ENCODE measurements at regions not wholly inside any gene's neighbourhood (a gene's known extent, or its start where the extent isn't known, plus 50 kb on each side); places are given as distances from the start of the nearest gene placed in this dataset.
A peak's percentile ranks its signal among the peaks of the same experiment; 100 is the strongest.
"Not testable (repeated sequence)": the region's sequence is repeated elsewhere in the genome, so short reads cannot be mapped to it uniquely, and the experiment has no call there.

DNA sequence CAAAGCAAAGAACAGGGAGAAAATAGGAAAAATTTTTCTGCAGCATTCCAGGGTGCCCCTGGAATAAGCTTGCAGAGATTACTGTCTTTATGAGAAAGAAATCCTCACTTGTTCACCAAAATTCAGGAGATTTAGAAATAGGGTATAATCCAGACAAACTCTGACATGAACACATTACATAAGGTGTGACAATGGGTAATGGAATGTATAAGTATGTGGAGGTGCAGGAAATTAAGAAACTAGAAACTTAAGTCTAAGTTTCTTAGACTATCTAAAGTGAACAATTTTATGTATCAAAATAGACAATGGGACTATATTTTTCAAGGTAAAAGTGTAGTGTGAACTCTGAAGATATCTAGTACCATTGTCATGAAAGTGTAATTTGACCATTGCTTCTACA, 140.0 kb upstream of the KITLG start:
- 0 out of 2 replicates have a peak overlapping the region, but pooled peaks have one; percentile 10 for H3K27ac ChIP-seq
- TF ChIP-seq, protein P1, sequence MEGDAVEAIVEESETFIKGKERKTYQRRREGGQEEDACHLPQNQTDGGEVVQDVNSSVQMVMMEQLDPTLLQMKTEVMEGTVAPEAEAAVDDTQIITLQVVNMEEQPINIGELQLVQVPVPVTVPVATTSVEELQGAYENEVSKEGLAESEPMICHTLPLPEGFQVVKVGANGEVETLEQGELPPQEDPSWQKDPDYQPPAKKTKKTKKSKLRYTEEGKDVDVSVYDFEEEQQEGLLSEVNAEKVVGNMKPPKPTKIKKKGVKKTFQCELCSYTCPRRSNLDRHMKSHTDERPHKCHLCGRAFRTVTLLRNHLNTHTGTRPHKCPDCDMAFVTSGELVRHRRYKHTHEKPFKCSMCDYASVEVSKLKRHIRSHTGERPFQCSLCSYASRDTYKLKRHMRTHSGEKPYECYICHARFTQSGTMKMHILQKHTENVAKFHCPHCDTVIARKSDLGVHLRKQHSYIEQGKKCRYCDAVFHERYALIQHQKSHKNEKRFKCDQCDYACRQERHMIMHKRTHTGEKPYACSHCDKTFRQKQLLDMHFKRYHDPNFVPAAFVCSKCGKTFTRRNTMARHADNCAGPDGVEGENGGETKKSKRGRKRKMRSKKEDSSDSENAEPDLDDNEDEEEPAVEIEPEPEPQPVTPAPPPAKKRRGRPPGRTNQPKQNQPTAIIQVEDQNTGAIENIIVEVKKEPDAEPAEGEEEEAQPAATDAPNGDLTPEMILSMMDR (conservative IDR thresholded peaks at IDR 0.05) = no peak

DNA sequence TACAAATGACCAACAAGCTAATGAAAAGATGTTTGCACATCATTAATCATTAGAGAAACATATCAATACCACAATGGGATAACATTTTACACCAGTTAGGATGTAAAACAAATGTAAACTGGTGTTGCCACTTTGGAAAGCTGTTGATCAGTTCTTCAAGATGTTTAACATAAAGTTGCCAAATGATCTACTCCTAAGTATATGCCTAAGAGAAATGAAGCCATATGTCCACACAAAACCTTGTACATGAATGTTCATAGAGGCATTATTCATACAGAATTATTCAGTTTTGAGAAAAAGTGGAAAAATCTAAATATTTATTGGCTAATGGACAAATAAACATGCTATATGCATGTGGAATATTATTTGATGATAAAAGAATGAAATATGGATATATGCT, 136.9 kb upstream of the KITLG start:
- no peak overlapping the region for H3K27ac ChIP-seq
- TF ChIP-seq, protein P1 (conservative IDR thresholded peaks at IDR 0.05) = no peak

DNA sequence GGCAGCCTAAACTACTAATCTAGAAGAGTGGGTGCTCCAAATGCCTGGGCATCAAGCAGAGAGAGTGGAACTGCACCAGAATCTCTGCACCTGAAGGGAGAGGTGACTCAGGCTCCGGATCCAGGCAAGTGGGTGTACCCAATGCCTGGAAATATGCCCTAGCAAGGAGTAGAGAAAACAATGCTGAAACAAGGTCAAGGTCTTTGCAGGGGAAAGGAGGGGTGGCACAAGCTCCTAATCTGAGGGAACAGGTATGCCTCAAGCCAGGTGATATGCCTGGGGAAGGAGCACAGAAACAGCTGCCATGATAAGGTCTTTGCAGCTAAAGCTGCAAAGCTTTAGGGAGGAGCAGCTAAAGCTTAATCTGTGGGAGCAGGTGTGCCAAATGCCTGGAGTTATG, 136.0 kb upstream of the KITLG start:
- peak overlapping the region; percentile 30; the same call in 1 of the 2 replicates for H3K27ac ChIP-seq
- TF ChIP-seq, protein P1 (conservative IDR thresholded peaks at IDR 0.05) = no peak

DNA sequence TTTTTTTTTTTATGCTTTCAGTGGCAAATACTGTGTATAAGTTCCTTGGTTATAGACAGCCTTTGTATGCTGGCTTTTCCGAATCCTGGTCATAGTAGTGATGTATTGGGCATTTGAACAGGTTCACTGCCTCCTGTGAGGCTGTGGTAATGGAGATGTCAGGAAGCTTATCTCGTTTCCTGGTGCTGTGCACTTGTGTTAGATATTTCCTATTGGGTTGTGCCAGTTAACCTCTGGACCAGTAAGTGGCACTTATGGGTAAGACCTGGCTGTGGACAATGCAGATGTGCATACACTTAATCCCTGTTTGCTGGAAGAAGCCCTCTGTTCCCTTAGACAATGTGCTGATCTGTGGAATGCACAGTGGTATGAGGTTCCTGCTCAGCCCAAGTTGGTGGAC, 135.4 kb upstream of the KITLG start:
- peak overlapping the region; percentile 30; the same call in 1 of the 2 replicates for H3K27ac ChIP-seq
- TF ChIP-seq, protein P1 (conservative IDR thresholded peaks at IDR 0.05) = no peak

DNA sequence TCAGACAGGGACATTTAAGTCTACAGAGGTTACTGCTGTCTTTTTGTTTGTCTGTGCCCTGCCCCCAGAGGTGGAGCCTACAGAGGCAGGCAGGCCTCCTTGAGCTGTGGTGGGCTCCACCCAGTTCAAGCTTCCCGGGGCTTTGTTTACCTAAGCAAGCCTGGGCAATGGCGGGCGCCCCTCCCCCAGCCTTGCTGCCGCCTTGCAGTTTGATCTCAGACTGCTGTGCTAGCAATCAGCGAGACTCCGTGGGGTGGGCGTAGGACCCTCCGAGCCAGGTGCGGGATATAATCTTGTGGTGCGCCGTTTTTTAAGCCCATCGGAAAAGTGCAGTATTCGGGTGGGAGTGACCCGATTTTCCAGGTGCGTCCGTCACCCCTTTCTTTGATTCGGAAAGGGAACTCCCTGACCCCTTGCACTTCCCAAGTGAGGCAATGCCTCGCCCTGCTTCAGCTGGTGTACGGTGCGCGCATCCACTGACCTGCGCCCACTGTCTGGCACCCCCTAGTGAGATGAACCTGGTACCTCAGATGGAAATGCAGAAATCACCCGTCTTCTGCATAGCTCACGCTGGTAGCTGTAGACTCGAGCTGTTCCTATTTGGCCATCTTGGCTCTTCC, 134.1 kb upstream of the KITLG start:
- H3K27ac ChIP-seq = not testable (repeated sequence)

DNA sequence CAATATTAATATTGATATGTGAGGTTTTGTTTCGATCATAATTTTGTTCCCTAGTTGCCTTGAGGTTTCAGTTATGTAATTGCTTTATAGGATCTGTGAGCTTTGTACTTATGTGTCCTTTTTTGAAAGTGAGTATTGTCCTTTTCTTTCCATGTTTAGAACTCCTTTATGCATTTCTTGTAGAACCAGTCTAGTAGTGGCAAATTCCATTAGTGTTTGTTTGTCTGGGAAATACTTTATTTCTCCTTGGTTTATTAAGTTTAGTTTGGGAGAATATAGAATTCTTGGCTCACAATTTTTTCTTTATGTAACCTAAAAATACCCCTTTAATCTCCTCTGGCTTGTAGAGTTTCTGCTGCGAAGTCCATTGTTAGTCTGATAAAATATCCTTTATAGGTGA, 127.5 kb upstream of the KITLG start:
- H3K27ac ChIP-seq = no peak overlapping the region
- TF ChIP-seq, protein P1 (conservative IDR thresholded peaks at IDR 0.05) = no peak

DNA sequence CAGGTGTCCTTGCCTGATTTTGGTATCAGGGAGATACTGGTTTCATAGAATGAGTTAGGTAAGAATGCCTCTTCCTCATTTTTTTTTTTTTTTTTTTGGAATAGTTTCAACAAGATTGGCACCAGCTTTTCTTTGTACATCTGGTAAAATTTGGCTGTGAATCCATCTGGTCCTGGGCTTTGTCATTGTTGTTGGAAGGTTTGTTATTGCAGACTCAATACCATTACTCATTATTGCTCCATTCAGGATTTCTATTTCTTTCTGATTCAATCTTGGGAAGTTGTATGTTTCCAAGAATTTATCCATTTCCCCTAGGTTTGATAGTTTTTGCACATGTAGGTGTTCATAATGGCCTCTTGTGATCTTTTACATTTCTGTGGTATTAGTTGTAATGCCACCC, 126.0 kb upstream of the KITLG start:
- TF ChIP-seq, protein P1 (conservative IDR thresholded peaks at IDR 0.05) = no peak
- no peak overlapping the region for H3K27ac ChIP-seq

DNA sequence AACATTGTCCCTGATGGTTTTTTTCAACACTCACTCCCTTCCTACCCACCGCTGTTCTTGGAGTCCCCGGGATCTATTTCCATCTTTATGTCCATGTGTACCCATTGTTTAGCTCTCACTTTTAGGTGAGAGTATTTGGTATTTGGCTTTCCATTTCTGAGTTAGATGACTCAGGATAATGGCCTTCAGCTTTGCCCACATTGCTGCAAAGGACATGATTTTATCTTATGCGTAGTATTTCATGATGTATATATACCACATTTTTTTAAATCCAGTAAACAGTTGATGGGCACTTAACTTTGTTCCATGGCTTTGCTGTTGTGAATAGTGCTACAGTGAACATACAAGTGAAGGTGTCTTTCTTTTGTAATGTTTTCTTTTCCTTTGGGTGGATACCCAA, 123.5 kb upstream of the KITLG start:
- no peak overlapping the region for H3K27ac ChIP-seq
- TF ChIP-seq, protein P1 (conservative IDR thresholded peaks at IDR 0.05) = no peak

Measured in VCaP (cell line).